DMS153 treated with DMSO at 0.1 percent for 48 hours (cell line): ENCODE measurements at regions not wholly inside any gene's neighbourhood (a gene's known extent, or its start where the extent isn't known, plus 50 kb on each side); places are given as distances from the start of the nearest gene placed in this dataset.

Experiments
- DNase-seq: peaks from one replicate; lab custom pipeline; 2025; ENCODE audit not compliant: unreplicated experiment; lab: John Stamatoyannopoulos, UW

DNA sequence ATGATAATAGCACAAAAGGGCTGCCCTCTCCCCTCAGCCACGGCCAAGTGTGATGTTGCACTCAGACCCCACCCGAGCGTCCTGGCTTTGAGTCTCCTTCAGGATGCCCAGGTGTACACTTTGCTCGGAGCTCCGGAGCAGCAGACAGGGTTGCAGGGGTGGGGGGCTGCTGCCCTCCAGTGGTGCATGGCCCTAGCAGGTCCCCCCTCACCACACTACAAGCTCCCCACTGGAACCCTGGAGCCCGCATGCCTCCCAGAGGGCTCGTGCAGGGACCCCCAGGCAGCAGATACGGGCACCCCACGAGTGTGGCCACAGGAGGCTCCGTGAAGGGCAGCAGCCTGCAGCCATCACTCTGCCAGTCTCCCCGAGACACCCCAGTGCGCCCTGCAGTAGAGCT is 69.9 kb upstream of the C14orf180 start:
- DNase-seq: no peak

DNA sequence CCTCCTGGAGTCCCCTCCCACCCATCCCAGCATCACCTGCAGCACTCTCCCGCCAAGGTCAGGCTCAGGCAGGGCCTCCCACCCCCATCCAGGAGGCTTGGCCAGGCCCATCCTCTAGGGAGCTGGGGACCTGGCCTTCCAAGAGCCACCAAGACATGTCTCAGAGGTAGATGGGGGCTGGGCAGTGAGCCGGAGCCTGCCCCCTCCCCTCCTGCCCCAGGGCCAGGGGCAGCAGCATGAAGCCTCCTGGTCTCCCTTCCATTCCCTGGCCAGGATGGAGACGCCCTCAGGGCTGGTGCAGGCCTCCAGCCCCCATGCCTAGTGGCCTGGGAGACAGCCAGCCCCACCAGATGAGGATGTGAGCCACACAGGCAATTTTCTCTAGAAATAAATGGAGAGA is 69.3 kb upstream of the C14orf180 start:
- no peak for DNase-seq

- DNase-seq: no peak
These were observed 68.6 kb upstream of the C14orf180 start for GRCh38 chr14:104510794-104511611.

- DNase-seq: no peak
These were observed 67.5 kb upstream of the C14orf180 start for GRCh38 chr14:104512061-104512460.

DNA sequence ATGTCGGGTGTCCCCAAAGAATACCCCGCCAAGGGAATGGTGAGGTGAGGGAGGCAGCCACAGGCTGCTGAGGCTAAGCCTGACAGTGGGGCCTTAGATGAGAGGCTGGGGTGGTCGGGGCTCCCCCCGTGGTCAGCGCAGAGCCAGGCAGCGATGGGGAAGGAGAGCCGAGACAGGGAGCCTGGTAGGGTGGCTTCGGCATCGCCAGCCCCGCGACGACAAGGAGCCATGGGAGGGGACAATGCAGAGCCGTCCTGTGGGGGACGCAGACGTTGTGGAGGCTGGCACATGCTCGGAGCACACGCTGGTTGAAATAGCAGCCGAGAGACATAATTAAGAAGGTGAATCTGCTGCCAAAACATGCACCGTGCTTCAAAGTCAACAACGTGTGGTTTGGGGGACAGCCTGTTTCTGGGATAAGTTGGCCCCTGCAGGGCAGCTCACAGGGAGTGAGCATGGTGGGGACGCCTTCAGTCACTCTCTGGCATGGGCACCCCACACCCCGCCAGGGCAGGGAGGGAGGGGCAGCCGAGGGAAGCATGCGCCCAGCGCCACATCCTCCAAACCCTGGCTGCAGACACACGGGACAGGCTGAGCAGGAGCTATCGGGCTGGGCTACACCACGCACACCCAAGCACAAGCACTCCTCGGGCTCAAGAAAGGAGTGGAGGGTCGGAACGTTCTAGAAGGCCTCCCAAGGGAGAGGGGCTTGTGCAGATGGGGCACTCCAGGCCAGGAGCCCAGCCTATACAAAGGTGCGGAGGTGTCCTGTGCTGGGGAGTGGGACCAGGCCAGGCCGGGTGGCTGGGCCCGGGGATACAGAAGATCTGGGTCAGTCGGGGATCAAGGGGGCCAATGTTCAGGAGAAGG is 66.6 kb upstream of the C14orf180 start:
- no peak for DNase-seq

GRCh38 chr14:104513641-104514046 is 65.9 kb upstream of the C14orf180 start:
- no peak for DNase-seq

DNA sequence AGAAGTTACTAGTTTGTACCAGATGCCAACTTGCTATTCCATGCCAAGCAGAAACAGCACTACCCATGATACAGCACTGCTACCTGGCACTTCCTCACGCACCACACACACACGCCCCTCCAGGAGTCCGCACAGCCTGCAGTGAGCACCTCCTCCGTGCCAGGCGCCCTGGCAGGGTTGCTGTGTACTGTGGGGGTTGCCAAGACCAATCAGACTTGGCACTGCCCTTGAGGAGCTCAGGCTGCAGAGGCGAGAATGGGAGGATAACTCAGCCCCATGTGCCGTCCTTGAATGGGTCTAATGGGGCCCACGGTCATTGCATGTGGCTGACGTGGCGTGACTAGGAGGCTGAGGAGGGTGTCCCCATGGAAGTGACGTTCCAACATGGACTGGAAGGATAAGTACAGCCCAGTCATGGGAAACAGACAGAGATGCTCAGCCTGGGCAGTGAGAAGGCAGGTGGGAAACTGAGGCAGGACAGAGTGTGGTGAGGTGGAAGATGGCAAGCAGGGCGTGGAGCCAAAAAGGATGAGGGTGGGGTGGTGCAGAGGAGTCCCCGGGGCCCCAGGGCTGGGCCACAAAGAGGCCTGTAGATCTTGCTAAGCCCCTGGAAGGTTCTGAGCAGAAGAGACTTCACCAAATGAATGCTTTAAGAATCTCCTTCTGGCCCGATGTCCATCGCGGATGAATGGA is 65.3 kb upstream of the C14orf180 start:
- DNase-seq: no peak

DNA sequence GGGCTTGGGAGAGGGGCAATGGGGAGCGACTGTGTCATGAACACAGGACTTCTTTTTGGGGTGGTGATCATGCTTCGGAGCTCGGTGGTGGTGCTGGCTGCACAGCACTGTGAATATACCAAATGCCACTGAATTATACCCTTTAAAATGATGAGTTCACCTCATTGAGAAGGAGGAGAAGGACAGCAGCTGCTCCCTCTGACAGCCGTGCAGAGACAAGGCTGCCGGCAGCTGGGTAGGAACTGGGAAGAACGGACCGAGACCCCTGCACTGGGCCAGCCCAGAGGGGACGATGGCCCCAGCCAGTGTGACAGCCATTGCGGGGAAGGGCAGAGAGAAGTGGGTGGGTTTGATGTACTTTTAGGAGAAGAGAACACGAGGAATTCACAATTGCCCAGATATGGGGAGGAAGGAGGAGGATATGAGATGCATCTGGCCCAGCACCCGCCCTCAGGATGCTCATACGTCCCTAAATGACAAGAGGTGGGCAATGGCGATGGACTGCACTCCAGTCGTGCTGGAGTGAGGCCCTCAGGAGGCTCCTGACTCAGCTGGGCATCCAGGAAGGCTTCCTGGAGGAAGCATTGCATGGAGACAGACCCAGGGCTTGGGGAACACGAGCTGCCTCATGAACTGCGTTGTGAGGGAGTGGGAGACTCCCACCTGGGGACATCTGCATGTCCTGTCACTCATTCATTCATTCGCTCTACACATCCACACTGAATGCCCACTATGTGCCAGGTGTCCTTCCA is 64.3 kb upstream of the C14orf180 start:
- DNase-seq: no peak

- DNase-seq: no peak
These were observed 63.5 kb upstream of the C14orf180 start for GRCh38 chr14:104515811-104516780.

GRCh38 chr14:104516906-104517305 is 62.7 kb upstream of the C14orf180 start:
- DNase-seq: no peak

- DNase-seq: no peak
These were observed 62.1 kb upstream of the C14orf180 start for GRCh38 chr14:104517426-104517825.

- DNase-seq: no peak
These were observed 61.7 kb upstream of the C14orf180 start for GRCh38 chr14:104517867-104518266.

DNA sequence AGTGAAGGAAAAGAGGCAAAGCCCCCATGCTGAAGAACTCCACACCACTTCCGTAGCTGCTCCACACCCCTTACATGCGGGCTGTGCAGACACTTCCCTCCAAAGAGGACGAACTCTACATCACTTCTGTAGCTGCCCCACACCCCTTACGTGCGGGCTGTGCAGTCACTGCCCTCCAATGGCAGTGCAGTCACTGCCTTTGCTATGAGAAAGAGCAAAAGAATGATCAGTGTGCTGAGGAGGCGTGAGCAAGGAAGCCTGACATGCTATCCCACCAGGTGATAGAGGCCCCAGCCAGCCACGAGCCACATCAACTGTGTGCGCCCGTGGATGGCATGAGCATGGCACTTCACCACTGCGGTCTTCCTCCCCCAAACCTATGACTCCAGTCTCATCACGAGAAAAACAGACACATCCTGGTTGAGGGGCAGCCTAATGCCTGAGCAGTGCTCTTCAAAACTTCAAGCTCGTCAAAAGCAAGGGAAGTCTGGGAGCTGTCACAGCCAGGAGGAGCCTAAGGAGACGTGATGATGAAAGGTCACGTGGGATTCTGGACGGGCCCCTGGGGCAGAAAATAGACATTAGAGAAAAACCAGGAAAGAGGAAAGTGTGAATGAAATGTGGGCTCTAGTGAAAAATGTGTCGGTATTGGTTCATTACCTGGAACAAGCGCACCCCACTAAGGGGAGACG is 60.8 kb upstream of the C14orf180 start:
- DNase-seq: no peak

DNA sequence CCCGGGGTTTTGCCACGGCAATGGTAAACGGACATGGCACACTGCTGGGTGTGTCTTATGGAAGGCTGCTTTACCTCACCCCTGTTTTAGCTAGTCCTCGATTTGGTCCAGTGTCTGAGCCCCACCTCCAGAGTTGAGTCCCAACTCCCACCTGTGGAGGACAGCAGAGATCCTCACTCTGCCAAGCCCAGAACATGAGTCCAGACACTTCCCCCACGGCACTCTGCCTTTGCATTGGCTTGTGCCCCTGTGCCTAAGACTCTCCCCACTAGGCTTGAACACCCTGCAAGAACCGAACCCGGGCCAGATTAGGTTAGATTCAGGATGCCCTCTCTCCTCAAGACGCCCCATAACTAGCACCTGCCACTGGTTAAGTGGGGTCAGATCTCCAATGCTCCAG is 59.8 kb upstream of the C14orf180 start:
- no peak for DNase-seq

DNA sequence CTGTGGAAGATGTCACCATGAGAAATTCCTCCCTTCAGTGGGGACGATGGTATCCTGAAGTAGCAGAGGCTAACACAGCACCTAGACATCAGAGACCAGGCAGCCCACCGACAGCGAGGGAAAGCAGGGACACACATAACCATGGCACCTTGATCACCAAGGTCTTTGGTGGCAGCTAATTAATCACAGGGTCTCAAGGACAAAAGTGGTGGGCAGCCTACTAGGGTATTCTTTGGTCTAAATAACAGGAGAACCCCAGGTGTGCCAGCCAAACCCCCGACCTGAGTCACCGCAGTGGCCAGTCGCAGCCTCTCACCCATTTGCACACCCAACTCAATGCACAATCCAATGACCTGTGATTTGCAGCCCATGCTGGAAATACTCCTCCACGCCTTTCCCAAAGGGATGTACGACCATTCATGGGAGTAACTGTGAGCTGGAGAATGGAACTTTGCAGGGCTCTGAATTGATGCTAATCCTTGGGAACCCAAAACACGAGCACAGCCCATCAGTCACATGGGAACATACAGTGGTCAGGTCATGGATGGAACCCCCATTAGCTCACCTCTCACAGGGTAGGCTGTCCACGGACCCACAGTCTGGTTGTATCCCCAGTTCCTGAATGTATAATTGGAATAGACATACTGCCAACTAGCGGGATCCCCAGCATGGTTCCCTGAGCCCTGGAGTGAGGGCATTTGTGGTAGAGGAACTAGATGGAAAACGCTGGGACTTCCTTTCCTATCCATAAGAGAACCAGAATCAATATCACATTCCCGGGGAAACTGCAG is 58.7 kb upstream of the C14orf180 start:
- no peak for DNase-seq

- DNase-seq: no peak
These were observed 57.5 kb upstream of the C14orf180 start for GRCh38 chr14:104521816-104522745.

DNA sequence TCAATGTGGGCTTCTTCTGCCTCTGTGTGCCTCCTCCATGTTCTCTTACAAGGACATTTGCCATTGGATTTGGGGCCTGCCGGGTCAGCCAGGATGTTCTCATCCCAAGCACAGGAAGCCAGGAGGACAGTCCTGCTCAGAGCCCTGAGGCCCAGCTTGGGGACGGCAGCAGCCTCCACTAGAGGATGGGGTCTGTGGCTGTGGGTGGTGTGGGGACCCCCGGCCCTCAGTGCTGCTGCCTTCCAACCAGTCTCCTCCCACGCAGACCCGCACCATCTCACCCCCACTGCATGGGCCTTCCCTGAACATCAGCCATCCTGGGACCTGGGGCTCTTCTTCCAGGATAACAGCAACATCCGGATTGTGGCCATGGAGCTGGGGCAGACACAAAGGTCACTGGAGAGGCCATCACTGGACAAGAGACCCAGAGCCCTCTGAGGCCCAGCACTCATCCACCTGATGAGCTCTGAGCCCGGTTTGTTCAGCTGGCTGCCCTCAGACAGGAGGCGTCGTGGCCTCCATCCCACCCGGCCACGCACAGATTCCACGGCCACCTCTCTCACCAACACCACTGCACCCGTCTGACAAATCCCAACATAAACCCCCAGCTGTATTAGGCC is 56.5 kb upstream of the C14orf180 start:
- DNase-seq: no peak
